GM23338 (cell line): ENCODE measurements at regions not wholly inside any gene's neighbourhood (a gene's known extent, or its start where the extent isn't known, plus 50 kb on each side); places are given as distances from the start of the nearest gene placed in this dataset.

ENCODE experiments used
- ATAC-seq: fragments of 200-7000 bp; cut with Tn5 transposase; 3 replicates; pipeline ENCODE4 v1.9.1; 2020
- DNase-seq: peaks from one replicate; pipeline ENCODE4 v3.0.0-alpha.2; 2015; ENCODE audit warnings: low spot score
- H2AFZ ChIP-seq: fragments of 200-600 bp; sonication (generic); 2 replicates; pipeline ENCODE4 v1.8.0; 2016; ENCODE audit warnings: antibody characterized with exemption, mild to moderate bottlenecking, moderate library complexity
- H3F3A ChIP-seq: fragments of 200-600 bp; sonication (generic); replicated peaks from 2 replicates; pipeline ENCODE4 v1.8.0; 2017; ENCODE audit warnings: antibody characterized with exemption, mixed run types, low read depth
- H3K27ac ChIP-seq: fragments of 200-600 bp; sonication (generic); 2 replicates; pipeline ENCODE4 v1.6.1; 2016; ENCODE audit warnings: low read depth
- H3K27me3 ChIP-seq: fragments of 200-600 bp; sonication (generic); 2 replicates; pipeline ENCODE4 v1.8.0; 2016; ENCODE audit warnings: mild to moderate bottlenecking, mixed run types, moderate library complexity; ENCODE audit not compliant: insufficient read depth
- H3K36me3 ChIP-seq: fragments of 200-600 bp; sonication (generic); 2 replicates; pipeline ENCODE4 v1.8.0; 2016; ENCODE audit warnings: mild to moderate bottlenecking; ENCODE audit not compliant: insufficient read depth
- H3K4me1 ChIP-seq: fragments of 200-600 bp; sonication (generic); 2 replicates; pipeline ENCODE4 v1.8.0; 2016; ENCODE audit warnings: mild to moderate bottlenecking, moderate library complexity; ENCODE audit not compliant: insufficient read depth
- H3K4me2 ChIP-seq: fragments of 200-600 bp; sonication (generic); 2 replicates; pipeline ENCODE4 v1.7.1; 2017; ENCODE audit warnings: mixed run types
- H3K4me3 ChIP-seq: fragments of 200-600 bp; sonication (generic); 2 replicates; pipeline ENCODE4 v1.6.1; 2016; ENCODE audit warnings: mixed run types
- H3K79me2 ChIP-seq: fragments of 200-600 bp; sonication (generic); replicated peaks from 2 replicates; pipeline ENCODE4 v1.8.0; 2017; ENCODE audit warnings: mild to moderate bottlenecking; ENCODE audit not compliant: insufficient read depth
- H3K9me2 ChIP-seq: fragments of 200-600 bp; sonication (generic); 2 replicates; pipeline ENCODE4 v1.8.0; 2017; ENCODE audit not compliant: insufficient read depth
- H4K20me1 ChIP-seq: fragments of 200-600 bp; sonication (generic); replicated peaks from 2 replicates; pipeline ENCODE4 v1.8.0; 2017; ENCODE audit warnings: mild to moderate bottlenecking; ENCODE audit not compliant: insufficient read depth
- H3K27ac Mint-ChIP-seq: 2 replicates; pipeline ENCODE4 v1.8.0; 2020; ENCODE audit warnings: inconsistent platforms, mild to moderate bottlenecking, moderate library complexity, mixed read lengths
- H3K27me3 Mint-ChIP-seq: 3 replicates; pipeline ENCODE4 v1.8.0; 2022; ENCODE audit warnings: low read depth, mild to moderate bottlenecking, moderate library complexity, mixed read lengths, inconsistent platforms; ENCODE audit not compliant: insufficient read depth, poor library complexity
- H3K36me3 Mint-ChIP-seq: 3 replicates; pipeline ENCODE4 v1.8.0; 2021; ENCODE audit warnings: low read depth, mild to moderate bottlenecking, inconsistent platforms, moderate library complexity, mixed read lengths
- H3K4me1 Mint-ChIP-seq: 3 replicates; pipeline ENCODE4 v1.8.0; 2020; ENCODE audit warnings: mild to moderate bottlenecking, inconsistent platforms, mixed read lengths
- H3K4me3 Mint-ChIP-seq: 3 replicates; pipeline ENCODE4 v1.8.0; 2021; ENCODE audit warnings: moderate library complexity, mild to moderate bottlenecking, inconsistent platforms, mixed read lengths
- H3K9me3 Mint-ChIP-seq: 3 replicates; pipeline ENCODE4 v1.8.0; 2020; ENCODE audit warnings: moderate library complexity, mild to moderate bottlenecking, inconsistent platforms, mixed read lengths
- CREB1 ChIP-seq: fragments of 250-450 bp; sonication (Bioruptor Pico); IDR thresholded peaks from 2 replicates; pipeline ENCODE4 v1.5.0; 2020; ENCODE audit warnings: low read depth, mild to moderate bottlenecking, moderate library complexity
- EZH2 ChIP-seq: fragments of 200-600 bp; sonication (generic); IDR thresholded peaks from one replicate; pipeline ENCODE4 v1.8.0; 2017; ENCODE audit warnings: antibody characterized with exemption, mild to moderate bottlenecking, low read depth; ENCODE audit not compliant: unreplicated experiment
- EZH2phosphoT487 ChIP-seq: fragments of 200-600 bp; sonication (generic); IDR thresholded peaks from one replicate; pipeline ENCODE4 v1.8.1; 2018; ENCODE audit warnings: antibody characterized with exemption; ENCODE audit not compliant: unreplicated experiment
- JUNB ChIP-seq: IDR thresholded peaks from one replicate; pipeline ENCODE4 v1.6.1; 2016; ENCODE audit warnings: antibody characterized with exemption; ENCODE audit not compliant: unreplicated experiment
- POLR2AphosphoS5 ChIP-seq: IDR thresholded peaks from 2 replicates; pipeline ENCODE4 v1.6.1; 2016; ENCODE audit warnings: antibody characterized with exemption, low read depth
- STAT1 ChIP-seq: IDR thresholded peaks from one replicate; pipeline ENCODE4 v1.6.1; 2016; ENCODE audit warnings: antibody characterized with exemption; ENCODE audit not compliant: unreplicated experiment
- ZNF114 ChIP-seq: fragments of 250-450 bp; sonication (Bioruptor Pico); IDR thresholded peaks from 2 replicates; pipeline ENCODE4 v1.5.0; 2020; ENCODE audit warnings: mild to moderate bottlenecking, moderate library complexity
- ZNF331 ChIP-seq: fragments of 250-450 bp; sonication (Bioruptor Pico); IDR thresholded peaks from 2 replicates; pipeline ENCODE4 v1.5.0; 2020; ENCODE audit warnings: low read depth, mild to moderate bottlenecking, moderate library complexity
- TF ChIP-seq, protein P1 (sequence below): fragments of 250-450 bp; sonication (Bioruptor Pico); IDR thresholded peaks from 2 replicates; pipeline ENCODE4 v1.5.0; 2020; ENCODE audit warnings: mild to moderate bottlenecking, moderate library complexity
- TF ChIP-seq, protein P2 (sequence below), 2 experiments: fragments of 200-600 bp in 1 of 2; sonication (generic) in 1 of 2; conservative IDR thresholded peaks; 2 replicates each; pipeline versions ENCODE4 v1.5.1 to v1.6.1; 2016 to 2017; ENCODE audit warnings: antibody characterized with exemption in 2 of 2, low read depth in 2 of 2, mild to moderate bottlenecking in 2 of 2, moderate library complexity in 1 of 2
- TF ChIP-seq, protein P3 (sequence below): IDR thresholded peaks from one replicate; pipeline ENCODE4 v1.6.1; 2018; ENCODE audit warnings: antibody characterized with exemption; ENCODE audit not compliant: unreplicated experiment
- TF ChIP-seq, protein P4 (sequence below): IDR thresholded peaks from 2 replicates; pipeline ENCODE4 v1.6.1; 2016; ENCODE audit warnings: antibody characterized with exemption

DNA sequence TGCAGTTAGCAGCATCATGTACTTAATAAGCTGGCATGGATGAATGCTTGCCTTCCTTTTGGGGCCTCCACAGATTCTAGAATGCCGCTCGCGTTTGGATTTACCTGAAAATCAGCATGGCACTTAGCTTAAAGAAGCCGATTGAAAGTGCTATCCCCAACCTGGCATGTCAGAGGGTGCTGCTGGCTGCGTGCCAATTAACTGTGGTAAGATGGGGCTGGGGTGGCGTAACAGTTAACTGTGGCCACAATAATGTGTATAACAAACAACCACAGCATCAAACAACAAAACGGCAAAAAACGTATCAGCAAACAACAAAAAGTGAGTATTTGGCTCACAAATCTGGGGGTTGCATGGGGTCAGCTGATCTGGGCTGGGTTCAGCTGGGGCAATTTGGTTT, 70.5 kb downstream of the CBLL2 start:
- H3K27me3 ChIP-seq: no peaks in the 10 kb centered on the region

More for the DNA sequence above, 70.5 kb downstream of the CBLL2 start:
- Mint-ChIP-seq H3K27me3 (no peaks in the 10 kb centered on the region), H3K36me3 (no peaks in the 10 kb centered on the region), H3K4me1 (peaks cover 4% of the 10 kb centered on the region; the same call in 2 of the 3 replicates), H3K4me3 (no peak overlapping the region), H3K27ac (no peak overlapping the region), H3K9me3 (no peaks in the 10 kb centered on the region; the same call in 1 of the 3 replicates)
- H3K4me1 ChIP-seq: peaks cover 12% of the 10 kb centered on the region; the same call in 1 of the 2 replicates
- ATAC-seq (no peak), DNase-seq (no peak)
- H4K20me1 ChIP-seq: no peaks in the 10 kb centered on the region
- H3K9me2 ChIP-seq: no peaks in the 10 kb centered on the region; the same call in 1 of the 2 replicates
- no peaks in the 10 kb centered on the region for H3K79me2 ChIP-seq
- no peaks in the 10 kb centered on the region for H3F3A ChIP-seq
- no peak overlapping the region for H3K27ac ChIP-seq
- no peaks in the 10 kb centered on the region for H3K36me3 ChIP-seq
- no peak overlapping the region for H3K4me3 ChIP-seq
- TF ChIP-seq EZH2: no peak
- TF ChIP-seq STAT1: no peak
- no peak for TF ChIP-seq JUNB
- TF ChIP-seq POLR2AphosphoS5: no peak
- TF ChIP-seq ZNF331 (CRISPR knock-in tag): no peak
- no peak for TF ChIP-seq EZH2phosphoT487
- TF ChIP-seq, protein P1, sequence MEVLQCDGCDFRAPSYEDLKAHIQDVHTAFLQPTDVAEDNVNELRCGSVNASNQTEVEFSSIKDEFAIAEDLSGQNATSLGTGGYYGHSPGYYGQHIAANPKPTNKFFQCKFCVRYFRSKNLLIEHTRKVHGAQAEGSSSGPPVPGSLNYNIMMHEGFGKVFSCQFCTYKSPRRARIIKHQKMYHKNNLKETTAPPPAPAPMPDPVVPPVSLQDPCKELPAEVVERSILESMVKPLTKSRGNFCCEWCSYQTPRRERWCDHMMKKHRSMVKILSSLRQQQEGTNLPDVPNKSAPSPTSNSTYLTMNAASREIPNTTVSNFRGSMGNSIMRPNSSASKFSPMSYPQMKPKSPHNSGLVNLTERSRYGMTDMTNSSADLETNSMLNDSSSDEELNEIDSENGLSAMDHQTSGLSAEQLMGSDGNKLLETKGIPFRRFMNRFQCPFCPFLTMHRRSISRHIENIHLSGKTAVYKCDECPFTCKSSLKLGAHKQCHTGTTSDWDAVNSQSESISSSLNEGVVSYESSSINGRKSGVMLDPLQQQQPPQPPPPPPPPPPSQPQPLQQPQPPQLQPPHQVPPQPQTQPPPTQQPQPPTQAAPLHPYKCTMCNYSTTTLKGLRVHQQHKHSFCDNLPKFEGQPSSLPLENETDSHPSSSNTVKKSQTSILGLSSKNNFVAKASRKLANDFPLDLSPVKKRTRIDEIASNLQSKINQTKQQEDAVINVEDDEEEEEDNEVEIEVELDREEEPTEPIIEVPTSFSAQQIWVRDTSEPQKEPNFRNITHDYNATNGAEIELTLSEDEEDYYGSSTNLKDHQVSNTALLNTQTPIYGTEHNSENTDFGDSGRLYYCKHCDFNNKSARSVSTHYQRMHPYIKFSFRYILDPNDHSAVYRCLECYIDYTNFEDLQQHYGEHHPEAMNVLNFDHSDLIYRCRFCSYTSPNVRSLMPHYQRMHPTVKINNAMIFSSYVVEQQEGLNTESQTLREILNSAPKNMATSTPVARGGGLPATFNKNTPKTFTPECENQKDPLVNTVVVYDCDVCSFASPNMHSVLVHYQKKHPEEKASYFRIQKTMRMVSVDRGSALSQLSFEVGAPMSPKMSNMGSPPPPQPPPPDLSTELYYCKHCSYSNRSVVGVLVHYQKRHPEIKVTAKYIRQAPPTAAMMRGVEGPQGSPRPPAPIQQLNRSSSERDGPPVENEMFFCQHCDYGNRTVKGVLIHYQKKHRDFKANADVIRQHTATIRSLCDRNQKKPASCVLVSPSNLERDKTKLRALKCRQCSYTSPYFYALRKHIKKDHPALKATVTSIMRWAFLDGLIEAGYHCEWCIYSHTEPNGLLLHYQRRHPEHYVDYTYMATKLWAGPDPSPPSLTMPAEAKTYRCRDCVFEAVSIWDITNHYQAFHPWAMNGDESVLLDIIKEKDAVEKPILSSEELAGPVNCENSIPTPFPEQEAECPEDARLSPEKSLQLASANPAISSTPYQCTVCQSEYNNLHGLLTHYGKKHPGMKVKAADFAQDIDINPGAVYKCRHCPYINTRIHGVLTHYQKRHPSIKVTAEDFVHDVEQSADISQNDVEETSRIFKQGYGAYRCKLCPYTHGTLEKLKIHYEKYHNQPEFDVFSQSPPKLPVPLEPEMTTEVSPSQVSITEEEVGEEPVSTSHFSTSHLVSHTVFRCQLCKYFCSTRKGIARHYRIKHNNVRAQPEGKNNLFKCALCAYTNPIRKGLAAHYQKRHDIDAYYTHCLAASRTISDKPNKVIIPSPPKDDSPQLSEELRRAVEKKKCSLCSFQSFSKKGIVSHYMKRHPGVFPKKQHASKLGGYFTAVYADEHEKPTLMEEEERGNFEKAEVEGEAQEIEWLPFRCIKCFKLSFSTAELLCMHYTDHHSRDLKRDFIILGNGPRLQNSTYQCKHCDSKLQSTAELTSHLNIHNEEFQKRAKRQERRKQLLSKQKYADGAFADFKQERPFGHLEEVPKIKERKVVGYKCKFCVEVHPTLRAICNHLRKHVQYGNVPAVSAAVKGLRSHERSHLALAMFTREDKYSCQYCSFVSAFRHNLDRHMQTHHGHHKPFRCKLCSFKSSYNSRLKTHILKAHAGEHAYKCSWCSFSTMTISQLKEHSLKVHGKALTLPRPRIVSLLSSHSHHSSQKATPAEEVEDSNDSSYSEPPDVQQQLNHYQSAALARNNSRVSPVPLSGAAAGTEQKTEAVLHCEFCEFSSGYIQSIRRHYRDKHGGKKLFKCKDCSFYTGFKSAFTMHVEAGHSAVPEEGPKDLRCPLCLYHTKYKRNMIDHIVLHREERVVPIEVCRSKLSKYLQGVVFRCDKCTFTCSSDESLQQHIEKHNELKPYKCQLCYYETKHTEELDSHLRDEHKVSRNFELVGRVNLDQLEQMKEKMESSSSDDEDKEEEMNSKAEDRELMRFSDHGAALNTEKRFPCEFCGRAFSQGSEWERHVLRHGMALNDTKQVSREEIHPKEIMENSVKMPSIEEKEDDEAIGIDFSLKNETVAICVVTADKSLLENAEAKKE (CRISPR knock-in tag): no peak
- TF ChIP-seq, protein P2, sequence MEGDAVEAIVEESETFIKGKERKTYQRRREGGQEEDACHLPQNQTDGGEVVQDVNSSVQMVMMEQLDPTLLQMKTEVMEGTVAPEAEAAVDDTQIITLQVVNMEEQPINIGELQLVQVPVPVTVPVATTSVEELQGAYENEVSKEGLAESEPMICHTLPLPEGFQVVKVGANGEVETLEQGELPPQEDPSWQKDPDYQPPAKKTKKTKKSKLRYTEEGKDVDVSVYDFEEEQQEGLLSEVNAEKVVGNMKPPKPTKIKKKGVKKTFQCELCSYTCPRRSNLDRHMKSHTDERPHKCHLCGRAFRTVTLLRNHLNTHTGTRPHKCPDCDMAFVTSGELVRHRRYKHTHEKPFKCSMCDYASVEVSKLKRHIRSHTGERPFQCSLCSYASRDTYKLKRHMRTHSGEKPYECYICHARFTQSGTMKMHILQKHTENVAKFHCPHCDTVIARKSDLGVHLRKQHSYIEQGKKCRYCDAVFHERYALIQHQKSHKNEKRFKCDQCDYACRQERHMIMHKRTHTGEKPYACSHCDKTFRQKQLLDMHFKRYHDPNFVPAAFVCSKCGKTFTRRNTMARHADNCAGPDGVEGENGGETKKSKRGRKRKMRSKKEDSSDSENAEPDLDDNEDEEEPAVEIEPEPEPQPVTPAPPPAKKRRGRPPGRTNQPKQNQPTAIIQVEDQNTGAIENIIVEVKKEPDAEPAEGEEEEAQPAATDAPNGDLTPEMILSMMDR (conservative IDR thresholded peaks at IDR 0.05; ENCODE audit: low read depth in 2 of 2): no peak
- TF ChIP-seq CREB1: no peak
- no peak for TF ChIP-seq ZNF114
- TF ChIP-seq, protein P3, sequence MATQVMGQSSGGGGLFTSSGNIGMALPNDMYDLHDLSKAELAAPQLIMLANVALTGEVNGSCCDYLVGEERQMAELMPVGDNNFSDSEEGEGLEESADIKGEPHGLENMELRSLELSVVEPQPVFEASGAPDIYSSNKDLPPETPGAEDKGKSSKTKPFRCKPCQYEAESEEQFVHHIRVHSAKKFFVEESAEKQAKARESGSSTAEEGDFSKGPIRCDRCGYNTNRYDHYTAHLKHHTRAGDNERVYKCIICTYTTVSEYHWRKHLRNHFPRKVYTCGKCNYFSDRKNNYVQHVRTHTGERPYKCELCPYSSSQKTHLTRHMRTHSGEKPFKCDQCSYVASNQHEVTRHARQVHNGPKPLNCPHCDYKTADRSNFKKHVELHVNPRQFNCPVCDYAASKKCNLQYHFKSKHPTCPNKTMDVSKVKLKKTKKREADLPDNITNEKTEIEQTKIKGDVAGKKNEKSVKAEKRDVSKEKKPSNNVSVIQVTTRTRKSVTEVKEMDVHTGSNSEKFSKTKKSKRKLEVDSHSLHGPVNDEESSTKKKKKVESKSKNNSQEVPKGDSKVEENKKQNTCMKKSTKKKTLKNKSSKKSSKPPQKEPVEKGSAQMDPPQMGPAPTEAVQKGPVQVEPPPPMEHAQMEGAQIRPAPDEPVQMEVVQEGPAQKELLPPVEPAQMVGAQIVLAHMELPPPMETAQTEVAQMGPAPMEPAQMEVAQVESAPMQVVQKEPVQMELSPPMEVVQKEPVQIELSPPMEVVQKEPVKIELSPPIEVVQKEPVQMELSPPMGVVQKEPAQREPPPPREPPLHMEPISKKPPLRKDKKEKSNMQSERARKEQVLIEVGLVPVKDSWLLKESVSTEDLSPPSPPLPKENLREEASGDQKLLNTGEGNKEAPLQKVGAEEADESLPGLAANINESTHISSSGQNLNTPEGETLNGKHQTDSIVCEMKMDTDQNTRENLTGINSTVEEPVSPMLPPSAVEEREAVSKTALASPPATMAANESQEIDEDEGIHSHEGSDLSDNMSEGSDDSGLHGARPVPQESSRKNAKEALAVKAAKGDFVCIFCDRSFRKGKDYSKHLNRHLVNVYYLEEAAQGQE: no peak
- TF ChIP-seq, protein P4, sequence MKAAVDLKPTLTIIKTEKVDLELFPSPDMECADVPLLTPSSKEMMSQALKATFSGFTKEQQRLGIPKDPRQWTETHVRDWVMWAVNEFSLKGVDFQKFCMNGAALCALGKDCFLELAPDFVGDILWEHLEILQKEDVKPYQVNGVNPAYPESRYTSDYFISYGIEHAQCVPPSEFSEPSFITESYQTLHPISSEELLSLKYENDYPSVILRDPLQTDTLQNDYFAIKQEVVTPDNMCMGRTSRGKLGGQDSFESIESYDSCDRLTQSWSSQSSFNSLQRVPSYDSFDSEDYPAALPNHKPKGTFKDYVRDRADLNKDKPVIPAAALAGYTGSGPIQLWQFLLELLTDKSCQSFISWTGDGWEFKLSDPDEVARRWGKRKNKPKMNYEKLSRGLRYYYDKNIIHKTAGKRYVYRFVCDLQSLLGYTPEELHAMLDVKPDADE: no peak
- no peak overlapping the region for H2AFZ ChIP-seq
- H3K4me2 ChIP-seq: no peak overlapping the region
